Epithelial cell of esophagus (primary cell): ENCODE measurements at regions not wholly inside any gene's neighbourhood (a gene's known extent, or its start where the extent isn't known, plus 50 kb on each side); places are given as distances from the start of the nearest gene placed in this dataset.

ENCODE experiments used
- DNase-seq: peaks from one replicate; pipeline ENCODE4 v3.0.0; 2010; ENCODE audit warnings: low read depth
- H3K4me3 ChIP-seq: 2 replicates; pipeline ENCODE4 v1.5.1; 2011; ENCODE audit warnings: mild to moderate bottlenecking, low read length, control low read depth
- CTCF ChIP-seq: IDR thresholded peaks from 2 replicates; pipeline ENCODE4 v1.5.1; 2011; ENCODE audit warnings: low read depth, mild to moderate bottlenecking, low read length, control low read depth, inconsistent platforms; ENCODE audit not compliant: insufficient read depth; ENCODE audit errors: missing control alignments

GRCh38 chr16:74184839-74185238 lies 111.8 kb upstream of the PSMD7 start:
- TF ChIP-seq CTCF = no peak
- no peak overlapping the region for H3K4me3 ChIP-seq
- no peak for DNase-seq

- TF ChIP-seq CTCF = no peak
- DNase-seq = no peak
- H3K4me3 ChIP-seq = no peak overlapping the region
Observed at GRCh38 chr16:74183601-74184360, 112.8 kb upstream of the PSMD7 start.

GRCh38 chr16:74169687-74170376 lies 126.8 kb upstream of the PSMD7 start:
- DNase-seq = no peak
- no peak for TF ChIP-seq CTCF
- no peak overlapping the region for H3K4me3 ChIP-seq

- no peak for DNase-seq
- no peak for TF ChIP-seq CTCF
Observed at GRCh38 chr16:74169066-74169465, 127.5 kb upstream of the PSMD7 start.

GRCh38 chr16:74168445-74168844 lies 128.2 kb upstream of the PSMD7 start:
- TF ChIP-seq CTCF = no peak
- H3K4me3 ChIP-seq = no peak overlapping the region
- DNase-seq = no peak

More at GRCh38 chr16:74169066-74169465, 127.5 kb upstream of the PSMD7 start:
- H3K4me3 ChIP-seq = no peak overlapping the region

- DNase-seq = no peak
- no peak overlapping the region for H3K4me3 ChIP-seq
- no peak for TF ChIP-seq CTCF
Observed at GRCh38 chr16:74166456-74166855, 130.2 kb upstream of the PSMD7 start.
